Keratinocyte (primary cell): ENCODE measurements at regions not wholly inside any gene's neighbourhood (a gene's known extent, or its start where the extent isn't known, plus 50 kb on each side); places are given as distances from the start of the nearest gene placed in this dataset.

Experiments used
- DNase-seq: peaks from one replicate; pipeline ENCODE4 v3.0.0-alpha.2; 2011; ENCODE audit warnings: low read depth, missing footprints, low spot score
- FAIRE-seq: peaks from 2 replicates; lab custom pipeline; 2011; peaks lifted over from hg19 to GRCh38; lab: Jason Lieb, UNC
- H2AFZ ChIP-seq: 2 replicates; pipeline ENCODE4 v1.6.0; 2012; ENCODE audit warnings: low read length, control low read depth, inconsistent platforms; ENCODE audit not compliant: control insufficient read depth
- H3K27ac ChIP-seq: 2 replicates; pipeline ENCODE4 v1.5.1; 2011; ENCODE audit warnings: low read length; ENCODE audit not compliant: control insufficient read depth, insufficient read depth
- H3K27me3 ChIP-seq: 3 replicates; pipeline ENCODE4 v1.6.0; 2011; ENCODE audit warnings: low read length; ENCODE audit not compliant: control insufficient read depth, insufficient read depth; ENCODE audit errors: extremely low read depth
- H3K36me3 ChIP-seq, 2 experiments: 2 replicates in 1 of 2; 3 replicates in 1 of 2; pipeline ENCODE4 v1.5.1; 2011; ENCODE audit warnings: low read length in 2 of 2, mild to moderate bottlenecking in 1 of 2; ENCODE audit not compliant: control insufficient read depth in 2 of 2, insufficient read depth in 2 of 2; ENCODE audit errors: extremely low read depth in 1 of 2
- H3K4me1 ChIP-seq: 3 replicates; pipeline ENCODE4 v1.5.1; 2011; ENCODE audit warnings: low read length; ENCODE audit not compliant: control insufficient read depth, insufficient read depth; ENCODE audit errors: extremely low read depth
- H3K4me2 ChIP-seq: 3 replicates; pipeline ENCODE4 v1.6.0; 2011; ENCODE audit warnings: low read depth, low read length; ENCODE audit not compliant: control insufficient read depth, insufficient read depth; ENCODE audit errors: extremely low read depth
- H3K4me3 ChIP-seq, 3 experiments: fragments of 200-600 bp in 1 of 3; sonication (generic) in 1 of 3; 2 replicates in 2 of 3; 3 replicates in 1 of 3; pipeline ENCODE4 v1.5.1; 2011 to 2016; ENCODE audit warnings: low read length in 3 of 3, mild to moderate bottlenecking in 3 of 3, control low read depth in 2 of 3, inconsistent platforms in 1 of 3, low read depth in 1 of 3, mixed read lengths in 1 of 3, mixed run types in 1 of 3, moderate library complexity in 1 of 3; ENCODE audit not compliant: control insufficient read depth in 2 of 3, insufficient read depth in 2 of 3; ENCODE audit errors: extremely low read depth in 1 of 3
- H3K79me2 ChIP-seq: 2 replicates; pipeline ENCODE4 v1.6.0; 2012; ENCODE audit warnings: low read length; ENCODE audit not compliant: control insufficient read depth, insufficient read depth
- H3K9ac ChIP-seq: 3 replicates; pipeline ENCODE4 v1.6.0; 2011; ENCODE audit warnings: low read length; ENCODE audit not compliant: control insufficient read depth, insufficient read depth; ENCODE audit errors: extremely low read depth
- H3K9me1 ChIP-seq: 3 replicates; pipeline ENCODE4 v1.6.0; 2011; ENCODE audit warnings: low read length; ENCODE audit not compliant: control insufficient read depth, insufficient read depth; ENCODE audit errors: extremely low read depth
- H3K9me3 ChIP-seq: 2 replicates; pipeline ENCODE4 v1.5.1; 2012; ENCODE audit warnings: low read depth, low read length; ENCODE audit not compliant: control insufficient read depth
- H4K20me1 ChIP-seq: 3 replicates; pipeline ENCODE4 v1.6.0; 2011; ENCODE audit warnings: low read length; ENCODE audit not compliant: control insufficient read depth, insufficient read depth; ENCODE audit errors: extremely low read depth
- EZH2 ChIP-seq: IDR thresholded peaks from one replicate; pipeline ENCODE4 v1.6.1; 2012; ENCODE audit warnings: inconsistent platforms, mild to moderate bottlenecking, low read length, moderate library complexity
- dilution Hi-C: fragments of 300-500 bp; cut with MboI; formaldehyde crosslinking; loops from one replicate; pipeline ENCODE4 v1.7.0; 2020; ENCODE audit warnings: low sequenced_read_pairs; ENCODE audit not compliant: extremely low pct_ligation_motif_present
- TF ChIP-seq, protein P1 (sequence below), 3 experiments: IDR thresholded peaks in 1 of 3; conservative IDR thresholded peaks in 1 of 3; optimal IDR thresholded peaks in 1 of 3; 2 replicates in 2 of 3; 3 replicates in 1 of 3; pipeline versions ENCODE3 to v1.5.1; 2011; ENCODE audit warnings: low read length in 3 of 3, mild to moderate bottlenecking in 3 of 3, moderate library complexity in 2 of 3, control low read depth in 1 of 3, inconsistent platforms in 1 of 3; ENCODE audit not compliant: insufficient read depth in 2 of 3; ENCODE audit errors: extremely low read depth in 1 of 3

DNA sequence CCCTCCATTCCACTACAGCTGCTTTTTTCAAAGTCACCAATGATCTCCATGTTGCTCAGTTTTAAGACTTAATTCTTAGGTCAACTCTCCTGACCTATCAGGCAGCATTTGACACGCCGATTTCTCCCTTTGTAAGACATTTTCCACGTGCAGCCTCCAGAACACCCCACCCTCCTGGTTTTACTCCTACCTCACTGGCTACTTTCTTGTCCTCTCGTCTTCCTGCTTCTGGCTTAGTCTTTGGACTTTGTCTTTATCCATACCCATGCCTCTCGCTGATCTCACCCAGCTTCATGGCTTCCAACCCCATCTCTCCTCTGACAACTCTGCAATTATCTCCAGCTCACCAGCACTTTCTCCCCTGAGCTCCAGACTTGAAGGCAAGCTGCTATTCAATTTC lies 99.3 kb upstream of the UMPS start:
- Histone ChIP-seq H3K9ac (no peak overlapping the region), H4K20me1 (no peaks in the 10 kb centered on the region), H3K9me1 (no peaks in the 10 kb centered on the region), H3K4me3 (no peak overlapping the region), H3K36me3 (no peaks in the 10 kb centered on the region), H3K9me3 (no peaks in the 10 kb centered on the region), H3K4me1 (no peaks in the 10 kb centered on the region), H3K79me2 (no peaks in the 10 kb centered on the region), H2AFZ (no peak overlapping the region), H3K27ac (no peak overlapping the region), H3K4me2 (no peak overlapping the region), H3K27me3 (no peaks in the 10 kb centered on the region)
- dilution Hi-C loops, result no loop called here
- no peak for TF ChIP-seq EZH2
- TF ChIP-seq, protein P1, sequence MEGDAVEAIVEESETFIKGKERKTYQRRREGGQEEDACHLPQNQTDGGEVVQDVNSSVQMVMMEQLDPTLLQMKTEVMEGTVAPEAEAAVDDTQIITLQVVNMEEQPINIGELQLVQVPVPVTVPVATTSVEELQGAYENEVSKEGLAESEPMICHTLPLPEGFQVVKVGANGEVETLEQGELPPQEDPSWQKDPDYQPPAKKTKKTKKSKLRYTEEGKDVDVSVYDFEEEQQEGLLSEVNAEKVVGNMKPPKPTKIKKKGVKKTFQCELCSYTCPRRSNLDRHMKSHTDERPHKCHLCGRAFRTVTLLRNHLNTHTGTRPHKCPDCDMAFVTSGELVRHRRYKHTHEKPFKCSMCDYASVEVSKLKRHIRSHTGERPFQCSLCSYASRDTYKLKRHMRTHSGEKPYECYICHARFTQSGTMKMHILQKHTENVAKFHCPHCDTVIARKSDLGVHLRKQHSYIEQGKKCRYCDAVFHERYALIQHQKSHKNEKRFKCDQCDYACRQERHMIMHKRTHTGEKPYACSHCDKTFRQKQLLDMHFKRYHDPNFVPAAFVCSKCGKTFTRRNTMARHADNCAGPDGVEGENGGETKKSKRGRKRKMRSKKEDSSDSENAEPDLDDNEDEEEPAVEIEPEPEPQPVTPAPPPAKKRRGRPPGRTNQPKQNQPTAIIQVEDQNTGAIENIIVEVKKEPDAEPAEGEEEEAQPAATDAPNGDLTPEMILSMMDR (optimal IDR thresholded peaks at IDR 0.05 in 1 of 3, IDR thresholded peaks at IDR 0.05 in 1 of 3, conservative IDR thresholded peaks at IDR 0.05 in 1 of 3; ENCODE audit: extremely low read depth in 1 of 3, insufficient read depth in 2 of 3, low read length in 3 of 3), result no peak
- DNase-seq, result no peak
- FAIRE-seq, result peak; percentile 17

DNA sequence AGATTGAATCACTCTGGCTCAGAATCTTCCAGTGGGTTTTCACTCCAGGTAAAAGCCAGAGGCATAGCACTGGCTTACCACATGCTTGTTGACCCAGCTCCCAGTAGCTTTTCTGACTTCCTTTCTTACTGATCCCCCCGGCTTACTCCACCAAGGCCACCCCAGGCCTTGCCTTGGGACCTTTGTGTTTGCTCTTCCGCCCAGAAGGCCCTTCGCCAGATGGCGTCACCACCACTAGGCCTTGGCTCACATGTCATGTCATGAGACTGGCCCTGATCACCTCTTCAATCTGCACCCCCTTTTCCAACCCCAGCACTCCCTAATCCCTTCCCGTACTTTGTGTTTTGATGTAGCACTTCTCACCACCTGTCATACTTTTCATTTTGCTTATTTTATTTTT lies 98.5 kb upstream of the UMPS start:
- DNase-seq (no peak), FAIRE-seq (no peak)
- Histone ChIP-seq H3K9me1 (no peaks in the 10 kb centered on the region), H3K4me1 (no peaks in the 10 kb centered on the region), H4K20me1 (no peaks in the 10 kb centered on the region), H3K36me3 (no peaks in the 10 kb centered on the region), H2AFZ (no peak overlapping the region), H3K27ac (no peak overlapping the region), H3K9ac (no peak overlapping the region), H3K4me2 (no peak overlapping the region), H3K79me2 (no peaks in the 10 kb centered on the region), H3K27me3 (peaks cover 4% of the 10 kb centered on the region), H3K9me3 (no peaks in the 10 kb centered on the region), H3K4me3 (no peak overlapping the region)
- dilution Hi-C loops, result no loop called here
- TF ChIP-seq, protein P1 (optimal IDR thresholded peaks at IDR 0.05 in 1 of 3, IDR thresholded peaks at IDR 0.05 in 1 of 3, conservative IDR thresholded peaks at IDR 0.05 in 1 of 3; ENCODE audit: extremely low read depth in 1 of 3, insufficient read depth in 2 of 3, low read length in 3 of 3), result no peak
